PC-9 (cell line): ENCODE measurements at regions not wholly inside any gene's neighbourhood (a gene's known extent, or its start where the extent isn't known, plus 50 kb on each side); places are given as distances from the start of the nearest gene placed in this dataset.

Experiments
- BruUV-seq: library from RNA; stranded (reverse); fragments of 400-500 nt; replicated peaks from 2 replicates; lab custom pipeline; 2021; lab: Mats Ljungman, UMichigan
- CTCF ChIA-PET: fragments of 300-600 bp; sonication (Branson Sonifier 250); formaldehyde crosslinking; loops from one replicate; lab custom pipeline; 2022; ENCODE audit warnings: antibody characterized with exemption; lab: Charles Lee
- POLR2A ChIA-PET: fragments of 300-600 bp; sonication (Branson Sonifier 250); formaldehyde crosslinking; loops from one replicate; lab custom pipeline; 2022; ENCODE audit warnings: antibody characterized with exemption; ENCODE audit not compliant: unreplicated experiment; lab: Charles Lee
- DNase-seq, 2 experiments: peaks; one replicate each; pipeline versions ENCODE4 v3.0.0 to v3.0.0-alpha.2; 2015 to 2022; ENCODE audit warnings: mixed read lengths in 1 of 2
- H2AFZ ChIP-seq: fragments of 200-600 bp; sonication (generic); 2 replicates; pipeline ENCODE4 v1.8.1; 2017; ENCODE audit warnings: antibody characterized with exemption
- H3F3A ChIP-seq: fragments of 200-600 bp; sonication (generic); 2 replicates; pipeline ENCODE4 v1.8.1; 2017; ENCODE audit warnings: antibody characterized with exemption, mild to moderate bottlenecking, low read depth; ENCODE audit not compliant: insufficient read depth
- H3K27ac ChIP-seq: fragments of 200-600 bp; sonication (generic); 2 replicates; pipeline ENCODE4 v1.6.1; 2016; ENCODE audit warnings: mixed run types
- H3K27me3 ChIP-seq: fragments of 200-600 bp; sonication (generic); 2 replicates; pipeline ENCODE4 v1.6.1; 2016; ENCODE audit warnings: low read depth, mixed run types; ENCODE audit not compliant: insufficient read depth
- H3K36me3 ChIP-seq: fragments of 200-600 bp; sonication (generic); 2 replicates; pipeline ENCODE4 v1.6.1; 2016; ENCODE audit warnings: low read depth, mixed run types
- H3K4me1 ChIP-seq: fragments of 200-600 bp; sonication (generic); replicated peaks from 2 replicates; pipeline ENCODE4 v1.6.1; 2016; ENCODE audit warnings: mixed run types; ENCODE audit not compliant: insufficient read depth
- H3K4me2 ChIP-seq: fragments of 200-600 bp; sonication (generic); 2 replicates; pipeline ENCODE4 v1.6.1; 2017; ENCODE audit warnings: mixed run types
- H3K4me3 ChIP-seq: fragments of 200-600 bp; sonication (generic); 2 replicates; pipeline ENCODE4 v1.6.1; 2016; ENCODE audit warnings: mixed run types
- H3K79me2 ChIP-seq: fragments of 200-600 bp; sonication (generic); 2 replicates; pipeline ENCODE4 v1.6.1; 2017; ENCODE audit warnings: low read depth, mixed run types
- H3K9me2 ChIP-seq: fragments of 200-600 bp; sonication (generic); 2 replicates; pipeline ENCODE4 v1.8.1; 2017; ENCODE audit warnings: mild to moderate bottlenecking; ENCODE audit not compliant: insufficient read depth
- H3K9me3 ChIP-seq: fragments of 200-600 bp; sonication (generic); 2 replicates; pipeline ENCODE4 v1.8.1; 2016; ENCODE audit warnings: low read depth; ENCODE audit not compliant: insufficient read depth
- H4K20me1 ChIP-seq: fragments of 200-600 bp; sonication (generic); 2 replicates; pipeline ENCODE4 v1.8.1; 2017; ENCODE audit not compliant: insufficient read depth
- CTCF ChIP-seq: fragments of 200-600 bp; sonication (generic); conservative IDR thresholded peaks from 2 replicates; pipeline ENCODE4 v1.6.1; 2017; ENCODE audit warnings: mixed run types, antibody characterized with exemption, mild to moderate bottlenecking, moderate library complexity
- EZH2 ChIP-seq: fragments of 200-600 bp; sonication (generic); IDR thresholded peaks from 2 replicates; pipeline ENCODE4 v1.8.0; 2017; ENCODE audit warnings: antibody characterized with exemption, low read depth
- intact Hi-C: fragments of 100-400 bp; cut with micrococcal nuclease; formaldehyde crosslinking; loops from one replicate; pipeline ENCODE4 v1.10.0; 2022; ENCODE audit not compliant: unreplicated experiment

DNA sequence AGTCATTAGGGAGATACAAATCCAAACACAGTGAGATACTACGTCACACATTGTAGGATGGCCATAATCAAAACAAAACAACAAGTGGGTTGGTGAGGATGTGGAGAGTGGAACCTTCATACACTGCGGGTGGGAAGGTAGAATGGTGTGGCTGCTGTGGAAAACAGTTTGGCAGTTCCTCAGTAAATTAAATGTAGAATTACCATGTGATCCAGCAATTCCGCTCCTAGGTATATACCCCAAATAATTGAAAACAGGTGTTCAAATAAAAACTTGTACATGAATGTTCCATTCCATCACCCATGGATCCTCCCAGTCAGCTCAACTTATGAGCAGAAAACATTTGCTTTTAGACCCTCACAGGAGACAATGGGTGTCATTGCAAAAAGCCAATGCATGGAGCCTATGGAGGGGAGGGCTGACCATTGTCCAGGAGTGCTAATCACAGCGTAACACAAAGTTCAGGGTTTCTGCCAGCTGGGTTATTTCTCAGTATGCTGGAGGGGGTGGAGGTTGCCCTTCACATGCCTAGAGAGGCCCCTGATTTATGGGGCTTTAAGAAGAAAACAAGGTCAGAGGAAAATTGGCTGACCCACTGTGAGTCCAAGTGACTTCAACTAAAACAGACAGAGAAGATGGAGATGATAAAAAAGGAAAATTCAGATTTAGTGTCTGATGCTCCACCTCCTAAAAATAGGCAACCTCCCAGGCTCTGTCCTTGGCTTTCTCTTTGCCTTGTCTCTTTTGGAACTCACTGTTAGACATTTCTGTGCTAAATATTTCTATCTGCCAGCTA lies 124.1 kb downstream of the WDR11 start:
- no TSS peak for BruUV-seq
- no peaks in the 10 kb centered on the region for H4K20me1 ChIP-seq
- DNase-seq: no peak
- no peaks in the 10 kb centered on the region for H3K79me2 ChIP-seq
- H3K4me1 ChIP-seq: no peaks in the 10 kb centered on the region
- no peak overlapping the region for H2AFZ ChIP-seq
- no peaks in the 10 kb centered on the region for H3F3A ChIP-seq
- H3K9me2 ChIP-seq: no peaks in the 10 kb centered on the region
- no peaks in the 10 kb centered on the region for H3K9me3 ChIP-seq
- no peak overlapping the region for H3K4me3 ChIP-seq
- POLR2A ChIA-PET: no interaction called here
- intact Hi-C loops: no loop called here
- no peak overlapping the region for H3K27ac ChIP-seq
- no peaks in the 10 kb centered on the region for H3K36me3 ChIP-seq
- no peak overlapping the region for H3K4me2 ChIP-seq
- peaks cover 14% of the 10 kb centered on the region; the same call in 1 of the 2 replicates for H3K27me3 ChIP-seq
- CTCF ChIA-PET: no interaction called here
- TF ChIP-seq EZH2: no peak
- TF ChIP-seq CTCF: no peak

DNA sequence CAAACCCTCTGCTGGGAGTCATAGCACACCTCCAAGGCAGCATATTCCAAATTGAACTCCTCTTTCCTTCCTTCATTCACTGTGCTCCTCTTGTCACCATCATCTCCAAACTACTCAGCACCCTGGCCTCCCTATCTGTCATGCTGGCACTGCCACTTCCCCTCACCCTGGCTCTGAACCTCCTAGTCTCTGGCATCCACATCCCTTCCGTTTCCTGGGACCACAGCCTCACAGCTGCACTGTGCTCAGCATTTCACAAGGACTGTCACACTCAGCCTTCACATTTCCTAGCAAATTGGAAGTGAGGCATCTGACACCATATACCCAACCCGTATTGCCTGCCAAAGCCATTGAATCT lies 124.7 kb downstream of the WDR11 start:
- Histone ChIP-seq H3K9me3 (no peaks in the 10 kb centered on the region), H4K20me1 (no peaks in the 10 kb centered on the region), H3K4me1 (no peaks in the 10 kb centered on the region), H3K27me3 (peaks cover 14% of the 10 kb centered on the region; the same call in 1 of the 2 replicates), H3K79me2 (no peaks in the 10 kb centered on the region), H3K4me3 (no peak overlapping the region), H3K36me3 (no peaks in the 10 kb centered on the region), H3K4me2 (no peak overlapping the region), H3K27ac (no peak overlapping the region), H2AFZ (no peak overlapping the region), H3F3A (no peaks in the 10 kb centered on the region), H3K9me2 (no peaks in the 10 kb centered on the region)
- BruUV-seq: no TSS peak
- TF ChIP-seq EZH2 (no peak), CTCF (no peak)
- no peak for DNase-seq
- intact Hi-C loops: no loop called here
- POLR2A ChIA-PET: no interaction called here
- CTCF ChIA-PET: no interaction called here

DNA sequence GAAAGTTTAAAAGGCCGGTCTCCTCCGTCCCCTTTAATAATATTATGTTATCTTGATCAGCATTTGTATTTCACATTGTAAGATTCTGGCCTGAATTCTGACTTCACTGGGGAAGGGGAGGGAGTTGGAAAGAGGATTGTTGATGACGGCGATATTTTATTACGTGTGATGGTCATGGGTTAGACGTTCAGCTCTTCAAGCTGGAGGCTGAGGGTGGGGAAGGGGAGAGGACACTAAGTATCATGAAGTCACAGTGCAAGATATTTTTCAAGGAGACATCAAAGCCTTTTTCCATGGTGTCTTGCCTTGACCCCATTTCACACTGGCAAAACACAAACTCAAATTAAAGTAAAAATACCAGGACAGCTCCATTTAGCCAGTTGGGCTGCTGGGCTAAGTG lies 126.7 kb downstream of the WDR11 start:
- intact Hi-C loops: no loop called here
- Histone ChIP-seq H3K27me3 (peaks cover 14% of the 10 kb centered on the region; the same call in 1 of the 2 replicates), H3K36me3 (no peaks in the 10 kb centered on the region), H3K4me3 (no peak overlapping the region), H3K4me2 (no peak overlapping the region), H2AFZ (no peak overlapping the region), H3K9me2 (no peaks in the 10 kb centered on the region), H3K79me2 (no peaks in the 10 kb centered on the region), H3K27ac (no peak overlapping the region), H4K20me1 (no peaks in the 10 kb centered on the region), H3K9me3 (no peaks in the 10 kb centered on the region), H3F3A (no peaks in the 10 kb centered on the region), H3K4me1 (no peaks in the 10 kb centered on the region)
- no TSS peak for BruUV-seq
- CTCF ChIA-PET: no interaction called here
- DNase-seq: no peak
- TF ChIP-seq CTCF: no peak
- TF ChIP-seq EZH2: no peak
- POLR2A ChIA-PET: no interaction called here
